Skeletal muscle tissue (tissue), 3 donors: ENCODE measurements at regions not wholly inside any gene's neighbourhood (a gene's known extent, or its start where the extent isn't known, plus 50 kb on each side); places are given as distances from the start of the nearest gene placed in this dataset.
"Not testable (repeated sequence)": the region's sequence is repeated elsewhere in the genome, so short reads cannot be mapped to it uniquely, and the experiment has no call there.

ENCODE experiments used
- H3K27ac ChIP-seq: one replicate; pipeline ENCODE4 v1.7.0; 2013; ENCODE audit warnings: mild to moderate bottlenecking, low read depth, low read length, inconsistent platforms
- H3K27me3 ChIP-seq, 3 donors: one replicate each; pipeline ENCODE4 v1.7.0; 2013; ENCODE audit warnings: low read length in 3 of 3; ENCODE audit not compliant: control insufficient read depth in 3 of 3, insufficient read depth in 3 of 3
- H3K36me3 ChIP-seq, 3 donors: one replicate each; pipeline ENCODE4 v1.7.0; 2013; ENCODE audit warnings: low read length in 3 of 3; ENCODE audit not compliant: control insufficient read depth in 3 of 3, insufficient read depth in 3 of 3
- H3K4me1 ChIP-seq, 3 donors: one replicate each; pipeline ENCODE4 v1.7.0; 2013; ENCODE audit warnings: low read length in 3 of 3, mild to moderate bottlenecking in 3 of 3; ENCODE audit not compliant: control insufficient read depth in 3 of 3, insufficient read depth in 3 of 3
- H3K4me3 ChIP-seq, 3 donors: one replicate each; pipeline ENCODE4 v1.7.0; 2013; ENCODE audit warnings: low read length in 3 of 3
- H3K9ac ChIP-seq, 3 donors: one replicate each; pipeline ENCODE4 v1.7.0; 2013; ENCODE audit warnings: low read length in 3 of 3, mild to moderate bottlenecking in 3 of 3, moderate library complexity in 2 of 3, low read depth in 1 of 3
- H3K9me3 ChIP-seq, 3 donors: one replicate each; pipeline ENCODE4 v1.7.0; 2013; ENCODE audit warnings: low read length in 3 of 3; ENCODE audit not compliant: control insufficient read depth in 3 of 3
- donor health status: Osteomylitis.

DNA sequence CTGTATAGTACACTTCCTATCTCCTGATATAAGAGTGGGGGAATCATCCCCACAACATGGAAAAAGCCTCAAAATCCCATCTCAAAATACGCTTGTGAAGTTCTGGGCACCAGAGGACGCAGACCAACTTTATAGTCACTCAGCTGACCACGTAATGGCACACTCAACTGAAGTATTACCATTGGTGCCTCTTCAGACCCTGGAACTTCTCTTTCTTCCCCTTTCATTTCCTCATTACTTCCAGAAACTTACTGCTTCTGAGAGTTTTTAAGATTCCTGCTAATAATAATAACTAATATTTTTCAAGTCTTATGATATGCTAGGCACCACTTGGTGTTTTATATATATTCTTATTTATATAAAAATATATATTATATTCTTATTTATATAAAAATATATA is 202.6 kb downstream of the PTPRC start:
- Histone ChIP-seq H3K9me3 (no peaks in the 10 kb centered on the region), H3K27ac (no peak overlapping the region), H3K9ac (no peak overlapping the region), H3K4me3 (no peak overlapping the region), H3K36me3 (no peaks in the 10 kb centered on the region), H3K4me1 (peaks cover 0 to 4% (median 4%) of the 10 kb centered on the region in 3 donors), H3K27me3 (no peaks in the 10 kb centered on the region)

DNA sequence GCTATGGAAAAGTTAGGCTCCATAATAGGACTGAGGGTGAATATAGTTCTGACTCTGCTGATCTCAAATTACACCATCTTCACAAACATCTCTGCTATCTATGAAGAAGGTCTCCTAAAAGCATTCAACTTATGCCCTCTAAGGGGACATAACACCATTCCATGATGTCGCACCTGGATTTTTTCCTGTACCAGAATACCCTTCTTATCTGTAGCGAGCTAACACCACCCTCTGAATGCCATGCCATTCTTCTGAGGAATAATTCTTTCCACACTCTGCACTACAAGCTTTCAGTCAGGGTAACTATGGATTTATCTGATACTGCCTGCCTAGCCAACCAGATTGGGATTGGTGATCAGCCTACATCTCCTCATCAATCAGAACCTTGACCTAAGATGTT is 203.8 kb downstream of the PTPRC start:
- Histone ChIP-seq H3K4me1 (peaks cover 0 to 4% (median 4%) of the 10 kb centered on the region in 3 donors), H3K36me3 (no peaks in the 10 kb centered on the region), H3K27ac (no peak overlapping the region), H3K9ac (no peak overlapping the region), H3K27me3 (no peaks in the 10 kb centered on the region), H3K9me3 (no peaks in the 10 kb centered on the region), H3K4me3 (no peak overlapping the region)

GRCh38 chr1:198845271-198845670 is 206.4 kb downstream of the PTPRC start:
- no peaks in the 10 kb centered on the region for H3K27me3 ChIP-seq
- peaks cover 4 to 9% (median 8%) of the 10 kb centered on the region in 3 donors for H3K4me1 ChIP-seq
- no peak overlapping the region for H3K27ac ChIP-seq
- no peak overlapping the region for H3K9ac ChIP-seq
- H3K9me3 ChIP-seq, result no peaks in the 10 kb centered on the region
- H3K4me3 ChIP-seq, result no peak overlapping the region
- H3K36me3 ChIP-seq, result no peaks in the 10 kb centered on the region

GRCh38 chr1:198845851-198846250 is 207.0 kb downstream of the PTPRC start:
- no peaks in the 10 kb centered on the region for H3K36me3 ChIP-seq

DNA sequence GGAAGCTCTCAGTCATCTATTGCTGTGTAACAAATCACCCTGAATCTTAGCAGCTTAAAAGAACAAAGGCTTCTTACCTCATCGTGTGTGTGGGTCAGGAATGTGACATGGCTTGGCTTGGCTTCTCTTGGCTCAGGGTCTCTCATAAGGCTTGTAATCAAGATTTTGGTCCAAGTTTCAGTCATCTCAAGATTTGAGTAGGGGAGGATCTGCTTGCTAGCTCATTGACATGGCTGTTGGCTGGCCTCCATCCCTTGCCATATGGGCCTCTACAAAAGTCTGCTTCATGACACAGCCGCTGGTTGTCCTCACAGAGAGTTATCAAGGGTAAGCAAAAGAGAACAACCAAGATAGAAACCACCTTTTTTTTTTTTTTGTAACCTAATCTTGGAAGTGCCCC is 207.7 kb downstream of the PTPRC start:
- Histone ChIP-seq H3K36me3 (no peaks in the 10 kb centered on the region), H3K9ac (no peak overlapping the region), H3K4me3 (no peak overlapping the region), H3K9me3 (no peaks in the 10 kb centered on the region), H3K4me1 (peaks cover 4 to 9% (median 8%) of the 10 kb centered on the region in 3 donors), H3K27me3 (no peaks in the 10 kb centered on the region), H3K27ac (no peak overlapping the region)

More at GRCh38 chr1:198845851-198846250, 207.0 kb downstream of the PTPRC start:
- Histone ChIP-seq H3K27ac (no peak overlapping the region), H3K27me3 (no peaks in the 10 kb centered on the region), H3K4me1 (peaks cover 4 to 9% (median 8%) of the 10 kb centered on the region in 3 donors), H3K4me3 (no peak overlapping the region), H3K9ac (no peak overlapping the region), H3K9me3 (no peaks in the 10 kb centered on the region)

DNA sequence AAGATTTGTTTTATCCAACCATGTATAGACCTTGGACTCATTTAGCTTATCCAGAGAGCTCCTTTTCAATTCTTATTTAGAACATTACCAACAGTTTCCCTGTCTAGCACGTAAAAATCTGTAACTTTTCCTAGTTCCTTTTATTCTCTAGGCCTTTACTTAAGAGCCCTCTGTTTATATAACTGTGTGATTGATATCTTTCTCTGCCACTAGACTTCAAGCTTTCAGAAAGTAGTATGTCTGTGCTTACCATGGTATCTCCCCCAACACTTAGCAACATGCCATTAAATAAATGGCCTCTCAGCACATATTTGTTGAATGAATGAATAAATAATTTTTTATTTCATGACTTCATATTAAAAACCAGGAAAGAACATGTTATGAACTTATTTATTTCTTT is 209.4 kb downstream of the PTPRC start:
- Histone ChIP-seq H3K4me3 (no peak overlapping the region), H3K9ac (no peak overlapping the region), H3K9me3 (no peaks in the 10 kb centered on the region), H3K36me3 (no peaks in the 10 kb centered on the region), H3K27ac (no peak overlapping the region), H3K27me3 (no peaks in the 10 kb centered on the region), H3K4me1 (peaks cover 4 to 9% (median 8%) of the 10 kb centered on the region in 3 donors)

- Histone ChIP-seq H3K4me1 (peaks cover 4 to 9% (median 8%) of the 10 kb centered on the region in 3 donors), H3K36me3 (no peaks in the 10 kb centered on the region), H3K27me3 (no peaks in the 10 kb centered on the region), H3K9ac (peak overlapping the region in 1 of 3 donors; percentile 4), H3K27ac (peak overlapping the region; percentile 32), H3K4me3 (no peak overlapping the region), H3K9me3 (no peaks in the 10 kb centered on the region)
These were observed 209.8 kb downstream of the PTPRC start for GRCh38 chr1:198848649-198849048.

DNA sequence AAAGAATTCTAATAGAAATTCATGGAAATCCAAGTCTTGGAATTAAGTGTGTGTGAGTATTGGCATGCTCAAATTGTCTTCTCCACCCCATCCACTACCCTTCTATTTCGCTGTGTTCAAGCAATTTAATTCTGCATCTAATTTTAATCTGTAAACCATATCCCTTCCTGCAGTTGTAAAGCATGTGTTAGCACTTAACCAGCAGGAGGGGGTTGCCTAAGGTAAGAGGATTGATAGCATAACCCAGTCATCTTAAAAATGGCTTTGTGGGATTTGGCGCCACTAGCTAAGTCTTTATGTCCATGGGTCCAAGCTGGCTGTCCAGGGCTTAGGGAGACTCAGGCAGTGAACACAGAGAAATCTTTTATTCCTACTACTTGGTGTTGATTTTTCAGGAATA is 210.3 kb downstream of the PTPRC start:
- Histone ChIP-seq H3K36me3 (no peaks in the 10 kb centered on the region), H3K9me3 (no peaks in the 10 kb centered on the region), H3K9ac (peak overlapping the region in 2 of 3 donors; percentile 4 to 15), H3K27me3 (no peaks in the 10 kb centered on the region), H3K4me3 (no peak overlapping the region), H3K4me1 (peaks cover 4 to 9% (median 8%) of the 10 kb centered on the region in 3 donors), H3K27ac (peak overlapping the region; percentile 32)

GRCh38 chr1:198850196-198850595 is 211.4 kb downstream of the PTPRC start:
- Histone ChIP-seq H3K9me3 (no peaks in the 10 kb centered on the region), H3K4me3 (no peak overlapping the region), H3K9ac (no peak overlapping the region), H3K27me3 (no peaks in the 10 kb centered on the region), H3K27ac (no peak overlapping the region), H3K36me3 (no peaks in the 10 kb centered on the region), H3K4me1 (peaks cover 4 to 8% (median 7%) of the 10 kb centered on the region in 3 donors)

DNA sequence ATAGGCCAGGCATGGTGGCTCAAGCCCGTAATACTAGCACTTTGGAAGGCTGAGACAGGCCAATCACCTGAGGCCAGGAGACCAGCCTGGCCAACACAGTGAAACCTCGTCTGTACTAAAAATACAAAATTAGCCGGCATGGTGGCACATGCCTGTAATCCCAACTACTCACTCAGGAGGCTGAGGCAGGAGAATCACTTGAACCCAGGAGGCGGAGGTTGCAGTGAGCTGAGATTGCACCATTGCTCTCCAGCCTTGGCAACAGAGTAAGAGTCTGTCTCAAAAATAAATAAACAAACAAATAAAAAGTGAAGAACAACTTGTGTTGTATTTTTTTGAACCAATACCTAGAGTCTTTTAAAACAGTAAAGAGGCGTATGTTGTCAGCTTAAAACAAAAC is 212.1 kb downstream of the PTPRC start:
- H3K27me3 ChIP-seq, H3K4me1 ChIP-seq, H3K9ac ChIP-seq: not testable (repeated sequence)

DNA sequence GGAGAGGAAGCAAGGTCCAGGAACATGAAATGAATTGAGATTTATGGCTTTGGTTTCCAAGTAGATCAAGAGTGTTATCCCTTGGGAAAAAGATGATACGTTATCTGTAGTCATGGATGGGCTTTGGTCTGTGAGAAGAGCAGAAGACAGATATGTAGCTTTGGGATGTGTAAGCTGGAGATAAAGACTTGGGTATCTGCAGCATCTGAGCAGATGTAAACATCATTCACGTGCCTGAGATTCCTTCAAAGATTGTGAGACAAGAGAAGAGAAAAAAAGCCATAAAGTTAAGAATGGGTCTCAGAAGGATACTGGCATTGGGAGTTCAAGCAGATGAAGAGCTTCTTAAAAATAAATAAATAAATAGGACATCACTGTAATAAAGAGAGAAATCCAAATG is 217.8 kb downstream of the PTPRC start:
- Histone ChIP-seq H3K27me3 (no peaks in the 10 kb centered on the region), H3K36me3 (no peaks in the 10 kb centered on the region), H3K9ac (no peak overlapping the region), H3K4me1 (no peaks in the 10 kb centered on the region), H3K4me3 (no peak overlapping the region), H3K27ac (no peak overlapping the region), H3K9me3 (no peaks in the 10 kb centered on the region)

More for the DNA sequence above, 212.1 kb downstream of the PTPRC start:
- H3K27ac ChIP-seq, H3K9me3 ChIP-seq, H3K36me3 ChIP-seq, H3K4me3 ChIP-seq: not testable (repeated sequence)
